ENCODE measurements at regions not wholly inside any gene's neighbourhood (a gene's known extent, or its start where the extent isn't known, plus 50 kb on each side); places are given as distances from the start of the nearest gene placed in this dataset.

DNA sequence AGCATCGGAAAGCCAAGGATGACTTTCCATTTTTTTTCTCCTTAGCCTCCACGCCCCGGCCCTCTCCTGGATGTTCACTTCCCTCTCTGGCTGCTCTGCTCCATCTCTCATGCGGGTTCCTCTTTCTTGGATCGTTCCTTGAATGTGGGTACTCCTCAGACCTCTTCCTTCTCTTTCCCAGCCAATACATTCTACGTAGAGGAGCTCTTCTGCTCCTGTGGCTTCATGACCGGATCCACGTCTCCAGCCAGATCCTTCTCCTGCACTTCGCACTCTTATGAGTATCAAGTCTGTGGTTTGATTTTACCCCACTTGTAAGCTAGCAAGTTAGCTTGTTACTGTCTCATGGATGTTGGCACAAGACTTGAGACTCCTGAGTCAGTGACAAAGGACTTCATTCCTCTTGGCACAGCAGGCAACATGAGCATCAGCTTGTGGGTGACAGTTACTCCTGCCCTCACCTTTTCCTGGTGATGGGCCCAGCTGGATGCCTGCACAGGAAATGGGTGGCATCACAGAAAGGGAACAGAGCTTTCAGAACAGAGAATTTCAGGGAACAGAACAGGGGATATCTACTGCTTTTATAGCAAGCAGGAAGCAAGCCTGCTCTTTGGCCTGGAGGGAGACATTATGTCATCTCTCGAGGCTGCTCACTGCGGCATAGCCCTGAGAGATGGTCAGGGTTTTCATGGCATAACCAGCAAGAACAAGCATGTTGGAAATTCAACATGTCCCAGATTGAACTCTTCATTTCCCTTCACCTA is 100.1 kb upstream of the KIF26B start:
- TF ChIP-seq, protein P1, sequence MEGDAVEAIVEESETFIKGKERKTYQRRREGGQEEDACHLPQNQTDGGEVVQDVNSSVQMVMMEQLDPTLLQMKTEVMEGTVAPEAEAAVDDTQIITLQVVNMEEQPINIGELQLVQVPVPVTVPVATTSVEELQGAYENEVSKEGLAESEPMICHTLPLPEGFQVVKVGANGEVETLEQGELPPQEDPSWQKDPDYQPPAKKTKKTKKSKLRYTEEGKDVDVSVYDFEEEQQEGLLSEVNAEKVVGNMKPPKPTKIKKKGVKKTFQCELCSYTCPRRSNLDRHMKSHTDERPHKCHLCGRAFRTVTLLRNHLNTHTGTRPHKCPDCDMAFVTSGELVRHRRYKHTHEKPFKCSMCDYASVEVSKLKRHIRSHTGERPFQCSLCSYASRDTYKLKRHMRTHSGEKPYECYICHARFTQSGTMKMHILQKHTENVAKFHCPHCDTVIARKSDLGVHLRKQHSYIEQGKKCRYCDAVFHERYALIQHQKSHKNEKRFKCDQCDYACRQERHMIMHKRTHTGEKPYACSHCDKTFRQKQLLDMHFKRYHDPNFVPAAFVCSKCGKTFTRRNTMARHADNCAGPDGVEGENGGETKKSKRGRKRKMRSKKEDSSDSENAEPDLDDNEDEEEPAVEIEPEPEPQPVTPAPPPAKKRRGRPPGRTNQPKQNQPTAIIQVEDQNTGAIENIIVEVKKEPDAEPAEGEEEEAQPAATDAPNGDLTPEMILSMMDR (IDR thresholded peaks at IDR 0.05): no peak
- no peak for TF ChIP-seq POLR2A (IDR thresholded peaks at IDR 0.05)

All from Peyer's patch (tissue), 4 donors.